ENCODE measurements at regions not wholly inside any gene's neighbourhood (a gene's known extent, or its start where the extent isn't known, plus 50 kb on each side); places are given as distances from the start of the nearest gene placed in this dataset.

DNA sequence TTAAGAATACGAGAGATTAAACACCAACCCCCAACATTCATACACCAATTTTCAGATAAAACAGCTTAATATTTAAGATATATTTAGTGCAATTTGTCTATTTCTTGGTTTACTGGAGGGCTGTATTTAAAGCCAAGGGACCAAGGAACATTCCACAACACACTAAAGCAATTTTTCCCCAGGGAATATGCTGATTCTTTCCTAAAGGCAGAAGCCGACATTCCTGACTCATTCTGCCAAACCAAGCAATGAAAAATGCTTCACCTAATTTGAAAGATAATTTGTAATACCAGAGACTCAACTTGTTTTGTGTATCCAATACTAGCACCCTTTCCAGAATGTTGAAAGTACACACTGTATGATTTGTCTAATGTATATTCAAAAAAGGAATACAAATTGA lies 1267.6 kb upstream of the PIK3C3 start:
- TF ChIP-seq, protein P1, sequence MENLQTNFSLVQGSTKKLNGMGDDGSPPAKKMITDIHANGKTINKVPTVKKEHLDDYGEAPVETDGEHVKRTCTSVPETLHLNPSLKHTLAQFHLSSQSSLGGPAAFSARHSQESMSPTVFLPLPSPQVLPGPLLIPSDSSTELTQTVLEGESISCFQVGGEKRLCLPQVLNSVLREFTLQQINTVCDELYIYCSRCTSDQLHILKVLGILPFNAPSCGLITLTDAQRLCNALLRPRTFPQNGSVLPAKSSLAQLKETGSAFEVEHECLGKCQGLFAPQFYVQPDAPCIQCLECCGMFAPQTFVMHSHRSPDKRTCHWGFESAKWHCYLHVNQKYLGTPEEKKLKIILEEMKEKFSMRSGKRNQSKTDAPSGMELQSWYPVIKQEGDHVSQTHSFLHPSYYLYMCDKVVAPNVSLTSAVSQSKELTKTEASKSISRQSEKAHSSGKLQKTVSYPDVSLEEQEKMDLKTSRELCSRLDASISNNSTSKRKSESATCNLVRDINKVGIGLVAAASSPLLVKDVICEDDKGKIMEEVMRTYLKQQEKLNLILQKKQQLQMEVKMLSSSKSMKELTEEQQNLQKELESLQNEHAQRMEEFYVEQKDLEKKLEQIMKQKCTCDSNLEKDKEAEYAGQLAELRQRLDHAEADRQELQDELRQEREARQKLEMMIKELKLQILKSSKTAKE (IDR thresholded peaks at IDR 0.05; ENCODE audit: low read depth, poor library complexity, severe bottlenecking), result no peak
- TF ChIP-seq CBFB (IDR thresholded peaks at IDR 0.05; ENCODE audit: low read depth) (no peak), IKZF2 (IDR thresholded peaks at IDR 0.05) (no peak), ZSCAN29 (IDR thresholded peaks at IDR 0.05) (no peak), ATF7 (IDR thresholded peaks at IDR 0.05; ENCODE audit: low read depth) (no peak), TCF7 (IDR thresholded peaks at IDR 0.05; ENCODE audit: borderline replicate concordance) (no peak), HDAC6 (IDR thresholded peaks at IDR 0.05; ENCODE audit: unreplicated experiment) (no peak), ETV6 (conservative IDR thresholded peaks at IDR 0.05 in 1 of 2, IDR thresholded peaks at IDR 0.05 in 1 of 2; ENCODE audit: borderline replicate concordance in 1 of 2, low read depth in 1 of 2) (no peak), SMAD5 (IDR thresholded peaks at IDR 0.05; ENCODE audit: low read depth) (no peak)
- intact Hi-C loops (cut with micrococcal nuclease; ENCODE audit: unreplicated experiment) (loop anchor here (1.0 kb wide), 1 partner anchor 8 kb away; no protein-coding TSS in a partner anchor), in situ Hi-C loops (cut with MboI) (no loop called here)
- ChIA-PET RAD21 (ENCODE audit: unreplicated experiment) (no interaction called here), CTCF (no interaction called here), SMC1A (ENCODE audit: uncharacterized antibody, unreplicated experiment) (no interaction called here), POLR2A (no interaction called here)
- ATAC-seq (no peak), DNase-seq (ENCODE audit: low read depth, low spot score) (no peak), FAIRE-seq (no peak)
- H3K9ac ChIP-seq (ENCODE audit: control insufficient read depth, insufficient read depth, low read length), result no peak overlapping the region
- H3K36me3 ChIP-seq (ENCODE audit: control insufficient read depth in 2 of 2, insufficient read depth in 2 of 2, low read length in 1 of 2), result no peaks in the 10 kb centered on the region
- no peak overlapping the region for H3K4me3 ChIP-seq
- H3K4me1 ChIP-seq (ENCODE audit: control insufficient read depth, insufficient read depth, low read length), result no peaks in the 10 kb centered on the region
- H3K79me2 ChIP-seq (ENCODE audit: control insufficient read depth, insufficient read depth, low read length), result no peaks in the 10 kb centered on the region
- no peaks in the 10 kb centered on the region for H4K20me1 ChIP-seq (ENCODE audit: control insufficient read depth, insufficient read depth)
- no peak overlapping the region for H3K4me2 ChIP-seq (ENCODE audit: control insufficient read depth, insufficient read depth)
- no peak overlapping the region for H3K27ac ChIP-seq (ENCODE audit: control insufficient read depth, insufficient read depth)
- H3K27me3 ChIP-seq (replicated peaks in 1 of 2; ENCODE audit: control insufficient read depth in 2 of 2, insufficient read depth in 2 of 2, low read length in 1 of 2), result no peaks in the 10 kb centered on the region
- H3K9me3 ChIP-seq (replicated peaks; ENCODE audit: control insufficient read depth, insufficient read depth, low read length), result no peaks in the 10 kb centered on the region
- H2AFZ ChIP-seq (ENCODE audit: control insufficient read depth, low read depth, low read length), result no peak overlapping the region
- BruUV-seq (replicated peaks), result no TSS peak
- WGBS (ENCODE audit: insufficient coverage, insufficient replicate concordance, low lambda C conversion rate, missing lambda C conversion rate), result 22% methylated on average over 2 of the region's 2 CpGs

Data from GM12878 (cell line).